ENCODE measurements at regions not wholly inside any gene's neighbourhood (a gene's known extent, or its start where the extent isn't known, plus 50 kb on each side); places are given as distances from the start of the nearest gene placed in this dataset.

GRCh38 chr1:194133152-194133551 is 946.7 kb upstream of the B3GALT2 start:
- no peak for TF ChIP-seq GABPA (IDR thresholded peaks at IDR 0.05; ENCODE audit: low read depth)
- TF ChIP-seq NRF1 (conservative IDR thresholded peaks at IDR 0.05; ENCODE audit: low read depth, low read length), result no peak
- TF ChIP-seq POLR2AphosphoS5 (IDR thresholded peaks at IDR 0.05; ENCODE audit: low read length), result no peak
- TF ChIP-seq EP300 (IDR thresholded peaks at IDR 0.05; ENCODE audit: borderline replicate concordance in 1 of 2, control insufficient read depth in 1 of 2, low read depth in 2 of 2, low read length in 2 of 2), result no peak
- no peak for TF ChIP-seq POLR2A (IDR thresholded peaks at IDR 0.05; ENCODE audit: low read depth, low read length)
